NCI-H510A (cell line): ENCODE measurements at regions not wholly inside any gene's neighbourhood (a gene's known extent, or its start where the extent isn't known, plus 50 kb on each side); places are given as distances from the start of the nearest gene placed in this dataset.
"Not testable (repeated sequence)": the region's sequence is repeated elsewhere in the genome, so short reads cannot be mapped to it uniquely, and the experiment has no call there.

ENCODE experiments used
- DNase-seq: peaks from one replicate; lab custom pipeline; 2025; lab: John Stamatoyannopoulos, UW

GRCh38 chr1:101420406-101420805, 183.6 kb downstream of the S1PR1 start:
- no peak for DNase-seq

GRCh38 chr1:101428083-101428482, 191.3 kb downstream of the S1PR1 start:
- not testable (repeated sequence) for DNase-seq

- DNase-seq, result no peak
Measured at GRCh38 chr1:101428562-101428961, 191.7 kb downstream of the S1PR1 start.

GRCh38 chr1:101431956-101432510, 195.2 kb downstream of the S1PR1 start:
- DNase-seq, result no peak

- no peak for DNase-seq
Measured at GRCh38 chr1:101435831-101436511, 199.2 kb downstream of the S1PR1 start.

- no peak for DNase-seq
Measured at GRCh38 chr1:101437800-101438199, 201.0 kb downstream of the S1PR1 start.

- no peak for DNase-seq
Measured at GRCh38 chr1:101438359-101438758, 201.5 kb downstream of the S1PR1 start.

GRCh38 chr1:101440485-101440884, 203.7 kb downstream of the S1PR1 start:
- DNase-seq, result no peak

GRCh38 chr1:101444381-101444780, 207.6 kb downstream of the S1PR1 start:
- no peak for DNase-seq

- no peak for DNase-seq
Measured at GRCh38 chr1:101444873-101445618, 208.2 kb downstream of the S1PR1 start.

- DNase-seq, result no peak
Measured at GRCh38 chr1:101448018-101448417, 211.2 kb downstream of the S1PR1 start.

GRCh38 chr1:101450691-101451090, 213.9 kb downstream of the S1PR1 start:
- DNase-seq, result not testable (repeated sequence)

GRCh38 chr1:101451888-101452287, 215.1 kb downstream of the S1PR1 start:
- DNase-seq, result no peak

GRCh38 chr1:101452825-101453224, 216.0 kb downstream of the S1PR1 start:
- DNase-seq, result no peak

- DNase-seq, result no peak
Measured at GRCh38 chr1:101453844-101454243, 217.0 kb downstream of the S1PR1 start.

- DNase-seq, result no peak
Measured at GRCh38 chr1:101455166-101455565, 218.3 kb downstream of the S1PR1 start.

- no peak for DNase-seq
Measured at GRCh38 chr1:101460739-101461138, 223.9 kb downstream of the S1PR1 start.

- no peak for DNase-seq
Measured at GRCh38 chr1:101463195-101463594, 226.4 kb downstream of the S1PR1 start.

- DNase-seq, result no peak
Measured at GRCh38 chr1:101465941-101466340, 229.1 kb downstream of the S1PR1 start.

GRCh38 chr1:101474039-101474665, 237.3 kb downstream of the S1PR1 start:
- no peak for DNase-seq

- DNase-seq, result no peak
Measured at GRCh38 chr1:101476541-101476940, 239.7 kb downstream of the S1PR1 start.

GRCh38 chr1:101479945-101480344, 243.1 kb downstream of the S1PR1 start:
- no peak for DNase-seq

GRCh38 chr1:101482306-101482705, 245.5 kb downstream of the S1PR1 start:
- DNase-seq, result no peak
